OCI-LY7 (cell line): ENCODE measurements at regions not wholly inside any gene's neighbourhood (a gene's known extent, or its start where the extent isn't known, plus 50 kb on each side); places are given as distances from the start of the nearest gene placed in this dataset.

Source experiments
- BruUV-seq: library from RNA; stranded (reverse); fragments of 400-500 nt; replicated peaks from 2 replicates; lab custom pipeline; 2021; lab: Mats Ljungman, UMichigan
- CTCF ChIA-PET: fragments of 300-600 bp; sonication (Branson Sonifier 250); formaldehyde crosslinking; loops from one replicate; lab custom pipeline; 2022; ENCODE audit warnings: antibody characterized with exemption; ENCODE audit not compliant: unreplicated experiment; lab: Charles Lee
- POLR2A ChIA-PET: fragments of 300-600 bp; sonication (Branson Sonifier 250); formaldehyde crosslinking; loops from one replicate; lab custom pipeline; 2022; ENCODE audit warnings: antibody characterized with exemption; lab: Charles Lee
- DNase-seq: peaks from one replicate; pipeline ENCODE4 v3.0.0-alpha.2; 2015; ENCODE audit warnings: low spot score
- H2AFZ ChIP-seq: fragments of 200-600 bp; sonication (generic), shearing (Covaris generic); 2 replicates; pipeline ENCODE4 v1.6.1; 2014; ENCODE audit warnings: mild to moderate bottlenecking, antibody characterized with exemption, low read length, moderate library complexity
- H3K27ac ChIP-seq: fragments of 200-600 bp; sonication (generic); 2 replicates; pipeline ENCODE4 v1.5.1; 2014; ENCODE audit warnings: mixed run types, low read depth, mild to moderate bottlenecking, moderate library complexity, low read length, inconsistent platforms; ENCODE audit not compliant: poor library complexity, severe bottlenecking
- H3K36me3 ChIP-seq: fragments of 200-600 bp; sonication (generic); 2 replicates; pipeline ENCODE4 v1.6.1; 2014; ENCODE audit warnings: mild to moderate bottlenecking, antibody characterized with exemption, low read length, moderate library complexity, mixed read lengths; ENCODE audit not compliant: insufficient read depth
- H3K4me1 ChIP-seq: fragments of 200-600 bp; sonication (generic); 2 replicates; pipeline ENCODE4 v1.5.1; 2014; ENCODE audit warnings: mild to moderate bottlenecking, low read length; ENCODE audit not compliant: insufficient read depth, poor library complexity, severe bottlenecking
- H3K4me2 ChIP-seq: fragments of 200-600 bp; sonication (generic); 2 replicates; pipeline ENCODE4 v1.6.1; 2014; ENCODE audit warnings: mild to moderate bottlenecking, low read length
- H3K4me3 ChIP-seq: fragments of 200-600 bp; sonication (generic); 2 replicates; pipeline ENCODE4 v1.5.1; 2014; ENCODE audit warnings: mild to moderate bottlenecking, low read depth, low read length; ENCODE audit not compliant: poor library complexity, severe bottlenecking
- H3K79me2 ChIP-seq: fragments of 200-600 bp; sonication (generic); 2 replicates; pipeline ENCODE4 v1.6.1; 2016; ENCODE audit warnings: low read depth, mild to moderate bottlenecking, low read length, moderate library complexity, mixed read lengths; ENCODE audit not compliant: insufficient read depth
- H3K9me2 ChIP-seq: fragments of 200-600 bp; sonication (generic); 2 replicates; pipeline ENCODE4 v1.6.1; 2016; ENCODE audit warnings: mild to moderate bottlenecking, low read length, mixed read lengths; ENCODE audit not compliant: insufficient read depth
- H3K9me3 ChIP-seq: fragments of 200-600 bp; sonication (generic); 2 replicates; pipeline ENCODE4 v1.6.1; 2014; ENCODE audit warnings: mild to moderate bottlenecking, mixed run types, low read length, mixed read lengths
- H4K20me1 ChIP-seq: fragments of 200-600 bp; sonication (generic); 2 replicates; pipeline ENCODE4 v1.6.1; 2014; ENCODE audit warnings: mild to moderate bottlenecking, antibody characterized with exemption, low read length, moderate library complexity, mixed read lengths; ENCODE audit not compliant: insufficient read depth
- EZH2phosphoT487 ChIP-seq: fragments of 200-600 bp; sonication (generic); IDR thresholded peaks from 2 replicates; pipeline ENCODE4 v1.6.1; 2018; ENCODE audit warnings: low read depth, borderline replicate concordance, mild to moderate bottlenecking, mixed run types, antibody characterized with exemption, low read length, moderate library complexity, mixed read lengths
- intact Hi-C: fragments of 100-400 bp; cut with micrococcal nuclease; formaldehyde crosslinking; loops from one replicate; pipeline ENCODE4 v1.10.0; 2022; ENCODE audit not compliant: unreplicated experiment
- TF ChIP-seq, protein P1 (sequence below): fragments of 200-600 bp; sonication (generic); conservative IDR thresholded peaks from 2 replicates; pipeline ENCODE4 v1.5.1; 2014; ENCODE audit warnings: mild to moderate bottlenecking, antibody characterized with exemption, low read length, moderate library complexity, mixed read lengths

DNA sequence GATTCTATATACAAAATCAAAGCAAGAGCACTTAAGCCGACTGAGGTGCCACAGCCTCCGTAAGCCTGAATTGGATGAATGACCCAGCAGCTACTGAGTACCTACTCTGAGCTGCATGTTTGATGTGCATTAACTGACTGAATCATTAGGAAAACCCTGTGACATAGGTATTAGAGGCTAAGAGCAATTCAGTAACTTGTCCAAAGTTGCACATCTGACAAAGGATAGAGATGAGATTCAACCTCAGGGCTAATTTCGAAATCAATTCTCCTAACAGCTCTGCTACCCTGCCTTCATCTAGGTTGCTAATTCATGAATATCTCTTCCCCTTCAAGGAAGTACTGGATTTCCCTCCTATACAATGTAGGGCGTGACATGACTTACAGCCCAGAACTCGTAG is 89.1 kb upstream of the GLIS3 start:
- H3K79me2 ChIP-seq, result no peaks in the 10 kb centered on the region
- H3K27ac ChIP-seq, result no peak overlapping the region
- BruUV-seq, result no TSS peak
- H3K4me2 ChIP-seq, result no peak overlapping the region
- no peaks in the 10 kb centered on the region for H3K9me3 ChIP-seq
- ChIA-PET CTCF (no interaction called here), POLR2A (no interaction called here)
- no peaks in the 10 kb centered on the region for H3K9me2 ChIP-seq
- TF ChIP-seq, protein P1, sequence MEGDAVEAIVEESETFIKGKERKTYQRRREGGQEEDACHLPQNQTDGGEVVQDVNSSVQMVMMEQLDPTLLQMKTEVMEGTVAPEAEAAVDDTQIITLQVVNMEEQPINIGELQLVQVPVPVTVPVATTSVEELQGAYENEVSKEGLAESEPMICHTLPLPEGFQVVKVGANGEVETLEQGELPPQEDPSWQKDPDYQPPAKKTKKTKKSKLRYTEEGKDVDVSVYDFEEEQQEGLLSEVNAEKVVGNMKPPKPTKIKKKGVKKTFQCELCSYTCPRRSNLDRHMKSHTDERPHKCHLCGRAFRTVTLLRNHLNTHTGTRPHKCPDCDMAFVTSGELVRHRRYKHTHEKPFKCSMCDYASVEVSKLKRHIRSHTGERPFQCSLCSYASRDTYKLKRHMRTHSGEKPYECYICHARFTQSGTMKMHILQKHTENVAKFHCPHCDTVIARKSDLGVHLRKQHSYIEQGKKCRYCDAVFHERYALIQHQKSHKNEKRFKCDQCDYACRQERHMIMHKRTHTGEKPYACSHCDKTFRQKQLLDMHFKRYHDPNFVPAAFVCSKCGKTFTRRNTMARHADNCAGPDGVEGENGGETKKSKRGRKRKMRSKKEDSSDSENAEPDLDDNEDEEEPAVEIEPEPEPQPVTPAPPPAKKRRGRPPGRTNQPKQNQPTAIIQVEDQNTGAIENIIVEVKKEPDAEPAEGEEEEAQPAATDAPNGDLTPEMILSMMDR, result no peak
- no peak for TF ChIP-seq EZH2phosphoT487
- H3K4me3 ChIP-seq, result no peak overlapping the region
- H3K4me1 ChIP-seq, result no peaks in the 10 kb centered on the region
- intact Hi-C loops, result loop anchor here (10.0 kb wide), 1 partner anchor 256 kb away; no protein-coding TSS in a partner anchor
- no peak overlapping the region for H2AFZ ChIP-seq
- DNase-seq, result no peak
- H4K20me1 ChIP-seq, result no peaks in the 10 kb centered on the region
- H3K36me3 ChIP-seq, result no peaks in the 10 kb centered on the region

DNA sequence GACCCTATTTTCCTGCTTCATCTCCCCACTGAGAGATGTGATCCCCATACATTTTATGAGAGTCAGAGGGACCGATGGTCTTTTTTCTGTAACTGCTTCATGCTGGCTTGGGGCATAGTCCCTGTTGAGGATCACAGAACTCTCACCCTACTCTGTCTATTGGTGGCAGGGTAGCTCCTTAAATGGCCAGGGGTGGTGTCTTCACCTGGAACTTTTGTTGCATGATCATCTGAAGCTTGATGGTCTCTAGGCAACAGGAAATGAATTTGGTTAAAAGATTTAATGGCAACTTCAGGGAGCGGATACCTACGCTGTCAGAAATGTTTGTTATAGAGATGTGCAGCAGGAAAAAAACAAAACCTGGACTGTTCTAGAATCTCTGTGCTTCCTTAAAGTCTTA is 87.0 kb upstream of the GLIS3 start:
- Histone ChIP-seq H4K20me1 (no peaks in the 10 kb centered on the region), H3K4me3 (no peak overlapping the region), H2AFZ (no peak overlapping the region), H3K4me2 (no peak overlapping the region), H3K4me1 (no peaks in the 10 kb centered on the region), H3K36me3 (no peaks in the 10 kb centered on the region), H3K9me2 (no peaks in the 10 kb centered on the region), H3K9me3 (no peaks in the 10 kb centered on the region), H3K79me2 (no peaks in the 10 kb centered on the region), H3K27ac (no peak overlapping the region)
- BruUV-seq, result no TSS peak
- ChIA-PET CTCF (no interaction called here), POLR2A (interaction anchor here (0.6 kb wide), 1 partner anchor 373 kb away, joined by 3 read pairs; no protein-coding TSS in a partner anchor)
- TF ChIP-seq, protein P1, result no peak
- no peak for TF ChIP-seq EZH2phosphoT487
- intact Hi-C loops, result loop anchor here (10.0 kb wide), 1 partner anchor 258 kb away; no protein-coding TSS in a partner anchor
- DNase-seq, result no peak

DNA sequence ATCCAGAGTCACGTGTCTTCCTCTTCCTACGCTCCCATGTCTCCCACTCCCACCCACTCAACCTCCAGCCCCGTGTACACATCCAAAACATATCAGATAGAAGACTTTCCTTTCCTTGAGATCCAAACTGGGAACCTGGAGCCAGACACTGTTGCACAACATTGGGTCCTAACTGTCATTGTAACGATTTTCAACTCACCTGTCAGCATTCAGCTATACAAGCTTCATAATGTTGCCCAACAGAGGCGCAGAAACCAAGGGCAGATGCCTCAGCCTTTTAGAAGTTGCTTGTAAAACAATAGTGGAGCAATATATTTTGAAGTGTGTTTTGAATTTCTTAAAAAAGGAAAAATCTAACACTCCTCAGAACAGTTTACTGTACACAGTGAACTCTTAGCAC is 84.9 kb upstream of the GLIS3 start:
- no peaks in the 10 kb centered on the region for H3K36me3 ChIP-seq
- no peaks in the 10 kb centered on the region for H4K20me1 ChIP-seq
- no peak overlapping the region for H3K4me2 ChIP-seq
- no TSS peak for BruUV-seq
- POLR2A ChIA-PET, result no interaction called here
- no peak overlapping the region for H2AFZ ChIP-seq
- H3K27ac ChIP-seq, result no peak overlapping the region
- intact Hi-C loops, result loop anchor here (10.0 kb wide), 1 partner anchor 260 kb away; no protein-coding TSS in a partner anchor
- no peaks in the 10 kb centered on the region for H3K9me3 ChIP-seq
- CTCF ChIA-PET, result no interaction called here
- H3K79me2 ChIP-seq, result no peaks in the 10 kb centered on the region
- DNase-seq, result no peak
- no peaks in the 10 kb centered on the region for H3K4me1 ChIP-seq
- H3K9me2 ChIP-seq, result no peaks in the 10 kb centered on the region
- TF ChIP-seq EZH2phosphoT487, result no peak
- TF ChIP-seq, protein P1, result no peak
- no peak overlapping the region for H3K4me3 ChIP-seq
